ENCODE measurements at regions not wholly inside any gene's neighbourhood (a gene's known extent, or its start where the extent isn't known, plus 50 kb on each side); places are given as distances from the start of the nearest gene placed in this dataset.
"Not testable (repeated sequence)": the region's sequence is repeated elsewhere in the genome, so short reads cannot be mapped to it uniquely, and the experiment has no call there.

- DNase-seq, result no peak
These were observed 102.8 kb upstream of the NUPR2 start for GRCh38 chr7:56219017-56219416.

GRCh38 chr7:56218510-56218909, 102.3 kb upstream of the NUPR2 start:
- no peak for DNase-seq

DNA sequence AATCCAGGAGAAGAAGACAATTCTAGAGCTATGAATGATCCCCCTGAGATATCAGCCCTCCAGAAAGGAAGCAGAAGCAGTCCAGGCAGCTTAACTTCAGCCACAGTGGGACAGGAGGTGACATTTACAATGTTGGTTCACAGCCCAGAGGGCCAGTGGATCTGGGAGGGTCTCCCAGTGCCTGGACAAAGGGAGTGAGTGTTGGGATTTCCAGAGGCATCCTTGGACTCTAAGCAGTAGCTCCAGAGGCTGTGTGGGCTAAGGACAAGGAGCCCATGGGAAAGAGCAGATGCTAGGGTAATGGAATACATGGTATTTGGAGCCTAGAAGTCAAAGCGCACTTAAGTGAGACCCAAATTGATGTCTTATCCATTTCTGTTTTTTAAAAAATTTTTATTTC, 97.4 kb upstream of the NUPR2 start:
- no peak for DNase-seq

DNA sequence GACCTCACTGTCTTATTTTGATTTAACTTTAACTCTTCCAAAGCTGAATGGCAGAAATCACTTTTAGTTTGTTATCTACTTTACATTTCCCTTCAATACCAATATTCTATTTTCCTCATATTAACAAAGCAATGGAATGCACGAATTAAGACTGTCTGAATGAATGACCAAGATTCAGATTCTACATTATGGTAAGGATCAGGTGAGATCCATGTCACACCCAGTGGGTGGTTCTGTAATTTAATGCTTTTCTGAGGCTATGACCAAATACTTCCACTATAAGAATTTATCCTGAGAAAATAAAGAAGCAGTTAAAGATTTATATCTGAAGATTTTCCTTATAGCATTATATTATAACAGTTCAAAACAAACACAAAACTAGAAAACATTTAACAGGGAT, 90.2 kb upstream of the NUPR2 start:
- DNase-seq, result no peak

DNA sequence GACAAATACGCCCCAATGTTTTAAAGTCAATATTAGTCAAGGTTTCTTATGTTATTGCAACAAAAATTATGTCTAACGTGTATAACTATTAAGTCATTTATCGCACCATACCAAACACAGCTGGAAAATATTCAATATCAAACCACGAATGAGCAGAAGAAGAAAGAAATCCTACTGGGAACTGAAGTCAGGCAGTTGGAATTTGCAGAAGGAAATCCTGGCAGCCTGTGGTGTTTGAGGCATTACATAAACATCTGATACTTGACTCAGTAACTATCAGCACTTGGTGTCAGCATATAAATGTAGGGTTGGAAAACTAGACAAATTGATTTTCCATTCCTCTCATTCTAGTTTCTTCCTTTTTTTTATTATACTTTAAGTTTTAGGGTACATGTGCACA, 83.4 kb upstream of the NUPR2 start:
- DNase-seq, result no peak

DNA sequence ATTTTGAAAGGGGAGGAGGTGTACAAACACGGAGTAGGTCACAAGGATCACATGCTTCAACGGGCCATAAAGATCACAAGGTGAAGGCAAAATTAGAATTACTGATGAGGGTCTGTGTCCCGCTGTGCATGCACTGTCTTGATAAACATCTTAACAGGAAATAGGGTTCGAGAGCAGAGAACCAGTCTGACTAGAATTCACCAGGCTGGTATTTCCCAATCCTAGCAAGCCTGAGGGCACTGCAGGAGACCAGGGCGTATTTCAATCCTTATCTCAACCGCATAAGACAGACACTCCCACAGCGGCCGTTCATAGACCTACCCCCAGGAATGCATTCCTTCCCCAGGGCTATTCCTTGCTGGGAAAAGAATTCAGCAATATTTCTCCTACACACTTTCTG, 80.0 kb upstream of the NUPR2 start:
- DNase-seq, result not testable (repeated sequence)

DNA sequence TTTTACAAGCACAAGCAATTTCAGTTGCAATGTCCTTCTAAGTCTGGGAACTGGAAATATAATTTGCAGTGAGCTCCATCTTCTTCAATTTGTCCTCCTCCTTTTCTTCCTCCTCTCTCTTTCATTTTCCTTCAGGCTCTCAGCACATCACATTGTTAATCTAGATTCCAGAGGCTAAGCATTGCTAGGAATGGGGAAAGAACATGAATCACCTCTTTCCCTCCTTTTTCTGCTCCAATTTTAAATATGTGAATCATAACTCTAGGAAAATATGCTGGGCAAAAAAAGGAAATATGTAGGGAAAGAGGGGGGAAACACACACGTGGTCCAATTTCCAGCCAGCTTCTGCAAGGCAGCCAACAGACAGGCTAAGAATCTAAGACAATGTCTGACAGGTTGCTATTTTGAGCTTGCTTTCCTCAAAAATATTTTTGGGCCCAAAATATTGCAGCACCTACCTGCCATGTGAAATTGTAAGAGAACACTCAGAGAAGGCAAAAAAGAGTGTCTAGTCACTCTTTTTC, 72.7 kb upstream of the NUPR2 start:
- no peak for DNase-seq

DNA sequence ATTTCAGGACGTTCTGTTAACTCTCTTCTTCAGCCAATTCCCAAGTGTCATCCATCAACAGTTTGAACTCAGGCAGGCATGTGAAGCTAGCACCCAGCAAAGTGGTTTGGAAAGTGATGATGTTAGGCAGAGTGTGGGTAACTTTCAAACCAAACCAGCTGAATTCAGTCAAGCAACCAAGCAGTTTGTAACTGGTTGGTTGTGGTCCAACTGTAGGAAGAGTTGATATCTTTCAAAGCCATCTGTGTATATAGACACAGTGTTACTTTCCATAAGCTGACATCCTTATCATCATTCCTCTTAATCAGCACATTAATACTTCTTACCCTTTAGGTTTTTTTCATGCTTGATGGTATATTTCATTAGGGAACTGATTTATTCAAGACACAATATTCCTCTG, 72.2 kb upstream of the NUPR2 start:
- no peak for DNase-seq

DNA sequence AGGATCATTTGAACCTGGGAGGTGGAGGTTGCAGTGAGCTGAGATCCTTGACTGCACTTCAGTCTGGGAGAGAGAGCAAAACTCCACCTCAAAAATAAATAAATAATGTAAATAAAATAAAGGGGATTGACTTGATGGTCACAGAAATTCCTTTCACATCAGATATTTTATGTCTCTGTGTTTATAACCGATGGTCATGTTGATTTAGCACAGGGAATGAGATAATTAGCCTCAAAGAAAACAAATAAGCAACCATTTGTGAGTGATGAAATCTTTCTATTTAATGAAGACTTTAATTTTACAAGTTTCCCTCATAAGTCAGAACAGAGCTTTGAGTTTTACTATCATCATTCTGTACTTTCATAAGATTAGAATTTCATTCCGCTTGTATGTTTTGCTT, 64.8 kb upstream of the NUPR2 start:
- DNase-seq, result no peak

DNA sequence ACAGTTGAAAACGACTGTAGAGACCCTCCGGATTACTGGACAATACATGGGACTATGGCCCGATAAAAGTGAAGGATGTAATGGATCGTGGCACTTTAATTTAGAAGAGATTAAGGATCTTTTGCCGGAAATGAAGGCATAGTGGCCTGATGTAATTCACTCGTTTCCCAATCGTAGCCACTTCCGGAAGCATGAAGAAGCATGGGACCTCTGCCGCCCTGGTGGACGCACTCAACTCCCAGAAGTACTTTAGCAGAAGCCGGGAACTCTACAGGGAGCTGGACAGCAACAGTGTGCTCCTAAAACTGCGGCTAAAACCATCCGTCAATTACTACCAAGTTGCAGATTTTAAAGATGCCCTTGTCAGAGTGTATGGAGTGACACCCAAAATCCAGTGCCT, 59.6 kb upstream of the NUPR2 start:
- no peak for DNase-seq

GRCh38 chr7:56174875-56175760, 58.9 kb upstream of the NUPR2 start:
- DNase-seq, result no peak

DNA sequence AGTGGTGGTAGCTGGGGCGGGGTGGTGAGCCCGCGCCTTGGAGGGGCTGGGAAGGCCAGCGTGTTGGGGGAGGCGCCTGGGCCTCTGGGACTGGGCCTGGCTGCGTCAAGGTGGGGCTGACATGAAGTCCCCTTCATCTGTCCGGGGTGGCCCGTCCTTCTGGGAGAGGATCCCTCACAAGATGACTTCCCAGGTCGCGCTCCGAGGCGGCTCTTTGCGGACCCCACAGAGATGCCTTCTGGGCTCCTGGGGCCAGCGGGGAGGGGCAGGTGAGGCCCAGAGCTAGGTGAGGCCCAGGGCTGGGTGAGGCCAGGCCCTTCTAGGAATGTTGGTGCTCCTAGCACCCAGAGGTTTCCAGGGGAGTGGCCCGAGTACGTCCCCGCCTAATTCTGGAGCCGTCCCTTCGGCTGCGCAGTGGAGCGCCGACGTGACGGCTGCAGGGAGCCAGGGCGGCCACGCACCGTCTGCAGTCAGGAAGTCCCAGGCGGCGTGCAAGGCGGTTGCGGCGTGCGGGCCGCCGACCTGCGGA, 58.2 kb upstream of the NUPR2 start:
- no peak for DNase-seq
